Right lobe of liver (tissue), 6 donors: ENCODE measurements at regions not wholly inside any gene's neighbourhood (a gene's known extent, or its start where the extent isn't known, plus 50 kb on each side); places are given as distances from the start of the nearest gene placed in this dataset.

Source experiments
- ATAC-seq, 4 donors: fragments of 200-7000 bp; cut with Tn5 transposase; one replicate each; pipeline ENCODE4 v1.9.1; 2020; ENCODE audit warnings: mild to moderate bottlenecking in 4 of 4, moderate library complexity in 4 of 4
- DNase-seq, 3 donors: peaks; one replicate each; pipeline ENCODE4 v3.0.0-alpha.2; 2020
- H3K27ac ChIP-seq, 3 donors: fragments of 200-600 bp; one replicate each; pipeline ENCODE4 v1.8.0; 2022
- H3K27me3 ChIP-seq, 2 donors: fragments of 200-600 bp; one replicate each; pipeline ENCODE4 v1.8.0; 2022
- H3K36me3 ChIP-seq, 4 donors: fragments of 200-600 bp; sonication (generic) in 1 of 4; one replicate each; pipeline versions ENCODE4 v1.5.1 to v1.8.0; 2017 to 2022; ENCODE audit warnings: control low read depth in 1 of 4
- H3K4me1 ChIP-seq, 4 donors: fragments of 200-600 bp; sonication (generic) in 1 of 4; one replicate each; pipeline versions ENCODE4 v1.5.1 to v1.8.0; 2017 to 2022; ENCODE audit warnings: control low read depth in 1 of 4
- H3K4me3 ChIP-seq, 3 donors: fragments of 200-600 bp; one replicate each; pipeline ENCODE4 v1.8.0; 2022
- H3K9me3 ChIP-seq, 4 donors: fragments of 200-600 bp; sonication (generic) in 1 of 4; one replicate each; pipeline versions ENCODE4 v1.5.1 to v1.8.0; 2017 to 2022; ENCODE audit warnings: control low read depth in 1 of 4
- CTCF ChIP-seq, 4 donors: fragments of 200-600 bp in 3 of 4; fragments of 450-650 bp in 1 of 4; IDR thresholded peaks; one replicate each; pipeline versions ENCODE4 v1.5.1 to v1.8.0; 2016 to 2022; ENCODE audit warnings: antibody characterized with exemption in 4 of 4, mild to moderate bottlenecking in 2 of 4
- POLR2A ChIP-seq: fragments of 450-650 bp; IDR thresholded peaks from one replicate; pipeline ENCODE4 v1.6.1; 2017; ENCODE audit warnings: antibody characterized with exemption, mild to moderate bottlenecking
- WGBS: methylation state at CpG from one replicate; pipeline ENCODE4 v1.1.6; 2018; ENCODE audit warnings: low coverage, low lambda C conversion rate; ENCODE audit not compliant: insufficient coverage; ENCODE audit errors: missing lambda C conversion rate; 5-methylcytosine and 5-hydroxymethylcytosine counted together
- intact Hi-C, 2 donors: fragments of 100-400 bp; cut with DNase I; formaldehyde crosslinking; loops; one replicate each; pipeline versions ENCODE4 v1.11.2 to v1.14.1; 2022
- donor health status: DM: no; HTN: yes; CAD: no.
- donor health status: DM: no; HTN: no; CAD: no.
- donor health status: DM: no; HTN: no; CAD: no.
- donor health status: DM: no; HTN: yes; CAD: no.
- donor health status: DM: no; HTN: yes; CAD: no.

GRCh38 chr2:164302786-164303185 lies 318.5 kb downstream of the GRB14 start:
- Histone ChIP-seq H3K4me3 (no peak overlapping the region), H3K9me3 (no peaks in the 10 kb centered on the region), H3K27me3 (no peaks in the 10 kb centered on the region), H3K27ac (no peak overlapping the region), H3K4me1 (no peaks in the 10 kb centered on the region), H3K36me3 (no peaks in the 10 kb centered on the region)
- no peak for DNase-seq
- intact Hi-C loops: no loop called here
- ATAC-seq: no peak
- 45% methylated on average over 4 of the region's 4 CpGs for WGBS
- TF ChIP-seq POLR2A: no peak
- no peak for TF ChIP-seq CTCF (IDR thresholded peaks at IDR 0.05)

- Histone ChIP-seq H3K4me1 (no peaks in the 10 kb centered on the region), H3K4me3 (no peak overlapping the region), H3K9me3 (no peaks in the 10 kb centered on the region), H3K36me3 (no peaks in the 10 kb centered on the region), H3K27ac (no peak overlapping the region), H3K27me3 (no peaks in the 10 kb centered on the region)
- no peak for ATAC-seq
- TF ChIP-seq CTCF (IDR thresholded peaks at IDR 0.05): no peak
- no peak for TF ChIP-seq POLR2A
- intact Hi-C loops: no loop called here
- DNase-seq: no peak
- WGBS: 50% methylated on average over 4 of the region's 4 CpGs
Observed at GRCh38 chr2:164288235-164288634, 333.0 kb downstream of the GRB14 start.

GRCh38 chr2:164287056-164287455 lies 334.2 kb downstream of the GRB14 start:
- 68% methylated on average over 2 of the region's 2 CpGs for WGBS

GRCh38 chr2:164285576-164285975 lies 335.7 kb downstream of the GRB14 start:
- Histone ChIP-seq H3K9me3 (no peaks in the 10 kb centered on the region), H3K4me1 (no peaks in the 10 kb centered on the region), H3K36me3 (no peaks in the 10 kb centered on the region), H3K27ac (no peak overlapping the region), H3K27me3 (no peaks in the 10 kb centered on the region), H3K4me3 (no peak overlapping the region)
- DNase-seq (no peak), ATAC-seq (no peak)
- intact Hi-C loops: no loop called here
- TF ChIP-seq POLR2A (no peak), CTCF (IDR thresholded peaks at IDR 0.05) (no peak)
- WGBS: 58% methylated on average over 2 of the region's 2 CpGs

More at GRCh38 chr2:164287056-164287455, 334.2 kb downstream of the GRB14 start:
- Histone ChIP-seq H3K27ac (no peak overlapping the region), H3K9me3 (no peaks in the 10 kb centered on the region), H3K4me3 (no peak overlapping the region), H3K36me3 (no peaks in the 10 kb centered on the region), H3K27me3 (no peaks in the 10 kb centered on the region), H3K4me1 (no peaks in the 10 kb centered on the region)
- intact Hi-C loops: no loop called here
- DNase-seq: no peak
- no peak for ATAC-seq
- TF ChIP-seq POLR2A: no peak
- TF ChIP-seq CTCF (IDR thresholded peaks at IDR 0.05): no peak

GRCh38 chr2:164281896-164282295 lies 339.4 kb downstream of the GRB14 start:
- H3K27me3 ChIP-seq: no peaks in the 10 kb centered on the region
- no peak for ATAC-seq
- no peaks in the 10 kb centered on the region for H3K9me3 ChIP-seq
- no peak overlapping the region for H3K4me3 ChIP-seq
- no peak overlapping the region for H3K27ac ChIP-seq
- intact Hi-C loops: no loop called here
- DNase-seq: no peak
- H3K4me1 ChIP-seq: no peaks in the 10 kb centered on the region
- WGBS: 44% methylated on average over 1 of the region's 1 CpG
- no peak for TF ChIP-seq POLR2A
- TF ChIP-seq CTCF (IDR thresholded peaks at IDR 0.05): no peak
- H3K36me3 ChIP-seq: no peaks in the 10 kb centered on the region
